GM12878 (cell line): ENCODE measurements at regions not wholly inside any gene's neighbourhood (a gene's known extent, or its start where the extent isn't known, plus 50 kb on each side); places are given as distances from the start of the nearest gene placed in this dataset.

Experiments used
- ATAC-seq: fragments of 200-7000 bp; cut with Tn5 transposase; 3 replicates; pipeline ENCODE4 v1.9.1; 2020; ENCODE audit warnings: mild to moderate bottlenecking, moderate library complexity
- BruUV-seq: library from RNA; stranded (reverse); fragments of 400-500 nt; replicated peaks from 2 replicates; lab custom pipeline; 2021; lab: Mats Ljungman, UMichigan
- CTCF ChIA-PET: fragments of 300-600 bp; sonication (Branson Sonifier 250); formaldehyde crosslinking; extraction: SDS; loops from one replicate; lab custom pipeline; 2021; ENCODE audit warnings: inconsistent platforms; lab: Yijun Ruan, JAX
- POLR2A ChIA-PET: fragments of 350-600 bp; formaldehyde crosslinking; extraction: SDS; loops from one replicate; lab custom pipeline; 2021; ENCODE audit warnings: inconsistent platforms; lab: Charles Lee
- RAD21 ChIA-PET: fragments of 300-600 bp; sonication (Branson Sonifier 250); formaldehyde crosslinking; loops from one replicate; lab custom pipeline; 2023; ENCODE audit warnings: antibody characterized with exemption; ENCODE audit not compliant: unreplicated experiment; lab: Charles Lee
- SMC1A ChIA-PET: fragments of 300-600 bp; sonication (Branson Sonifier 250); formaldehyde crosslinking; loops from one replicate; lab custom pipeline; 2023; ENCODE audit not compliant: unreplicated experiment, uncharacterized antibody; lab: Charles Lee
- DNase-seq: peaks from one replicate; pipeline ENCODE4 v3.0.0-alpha.2; 2011; ENCODE audit warnings: low read depth, low spot score
- FAIRE-seq: peaks from 3 replicates; lab custom pipeline; 2011; peaks lifted over from hg19 to GRCh38; lab: Jason Lieb, UNC
- H2AFZ ChIP-seq: 2 replicates; pipeline ENCODE4 v1.6.0; 2011; ENCODE audit warnings: low read depth, low read length, control low read depth; ENCODE audit not compliant: control insufficient read depth
- H3K27ac ChIP-seq: 2 replicates; pipeline ENCODE4 v1.5.1; 2011; ENCODE audit warnings: control low read depth; ENCODE audit not compliant: control insufficient read depth, insufficient read depth
- H3K27me3 ChIP-seq, 2 experiments: replicated peaks in 1 of 2; 2 replicates each; pipeline versions ENCODE4 v1.6.0 to v1.6.1; 2011; ENCODE audit warnings: low read length in 1 of 2; ENCODE audit not compliant: control insufficient read depth in 2 of 2, insufficient read depth in 2 of 2
- H3K36me3 ChIP-seq, 2 experiments: 2 replicates each; pipeline ENCODE4 v1.5.1; 2011; ENCODE audit warnings: low read length in 1 of 2; ENCODE audit not compliant: control insufficient read depth in 2 of 2, insufficient read depth in 2 of 2
- H3K4me1 ChIP-seq: 2 replicates; pipeline ENCODE4 v1.6.1; 2011; ENCODE audit warnings: mild to moderate bottlenecking, low read length, moderate library complexity, mixed read lengths; ENCODE audit not compliant: control insufficient read depth, insufficient read depth
- H3K4me2 ChIP-seq: 2 replicates; pipeline ENCODE4 v1.6.0; 2011; ENCODE audit warnings: control low read depth; ENCODE audit not compliant: control insufficient read depth, insufficient read depth
- H3K4me3 ChIP-seq: fragments of 200-600 bp; sonication (generic); 2 replicates; pipeline ENCODE4 v1.5.1; 2016
- H3K79me2 ChIP-seq: 2 replicates; pipeline ENCODE4 v1.6.0; 2011; ENCODE audit warnings: low read length; ENCODE audit not compliant: control insufficient read depth, insufficient read depth
- H3K9ac ChIP-seq: 2 replicates; pipeline ENCODE4 v1.8.0; 2011; ENCODE audit warnings: low read length, control low read depth, mixed read lengths; ENCODE audit not compliant: control insufficient read depth, insufficient read depth
- H3K9me3 ChIP-seq: replicated peaks from 3 replicates; pipeline ENCODE4 v1.5.1; 2011; ENCODE audit warnings: mild to moderate bottlenecking, low read length; ENCODE audit not compliant: control insufficient read depth, insufficient read depth
- H4K20me1 ChIP-seq: 2 replicates; pipeline ENCODE4 v1.6.0; 2011; ENCODE audit not compliant: control insufficient read depth, insufficient read depth
- BMI1 ChIP-seq: fragments of 450-650 bp; IDR thresholded peaks from 2 replicates; pipeline ENCODE4 v1.6.1; 2016; ENCODE audit warnings: mild to moderate bottlenecking, moderate library complexity, borderline replicate concordance
- CBX5 ChIP-seq: sonication (generic); IDR thresholded peaks from 2 replicates; pipeline ENCODE4 v1.6.1; 2016; ENCODE audit warnings: low read depth, moderate library complexity, mild to moderate bottlenecking, inconsistent platforms
- DPF2 ChIP-seq: fragments of 450-650 bp; IDR thresholded peaks from 2 replicates; pipeline ENCODE4 v1.6.1; 2017; ENCODE audit warnings: mild to moderate bottlenecking
- EED ChIP-seq: sonication (generic); IDR thresholded peaks from 2 replicates; pipeline ENCODE4 v1.6.1; 2016; ENCODE audit warnings: antibody characterized with exemption, low read depth
- JUND ChIP-seq: IDR thresholded peaks from 2 replicates; pipeline ENCODE4 v1.6.1; 2012; ENCODE audit warnings: low read depth, mild to moderate bottlenecking, low read length, improper control_type of control experiment, moderate library complexity
- NRF1 ChIP-seq: conservative IDR thresholded peaks from 2 replicates; pipeline ENCODE4 v1.6.1; 2011; ENCODE audit warnings: mild to moderate bottlenecking, low read depth, low read length, improper control_type of control experiment
- PML ChIP-seq: IDR thresholded peaks from 2 replicates; pipeline ENCODE4 v1.6.1; 2012; ENCODE audit warnings: low read length, inconsistent platforms
- WGBS: methylation state at CpG from one replicate; pipeline ENCODE4 v1.1.6; 2016; ENCODE audit warnings: low lambda C conversion rate; ENCODE audit not compliant: insufficient replicate concordance, insufficient coverage; ENCODE audit errors: missing lambda C conversion rate; 5-methylcytosine and 5-hydroxymethylcytosine counted together
- in situ Hi-C: fragments of 300-500 bp; cut with MboI; formaldehyde crosslinking; loops from 9 replicates; pipeline ENCODE4 v1.14.3; 2018; ENCODE audit warnings: mixed read lengths
- intact Hi-C: fragments of 100-400 bp; cut with micrococcal nuclease; formaldehyde crosslinking; loops from one replicate; pipeline ENCODE4 v1.14.2; 2022; ENCODE audit not compliant: unreplicated experiment
- TF ChIP-seq, protein P1 (sequence below): fragments of 450-650 bp; IDR thresholded peaks from 2 replicates; pipeline ENCODE4 v1.6.1; 2017; ENCODE audit warnings: low read depth, mild to moderate bottlenecking, moderate library complexity
- TF ChIP-seq, protein P2 (sequence below): IDR thresholded peaks from 2 replicates; pipeline ENCODE4 v1.6.1; 2011; ENCODE audit warnings: mild to moderate bottlenecking, low read depth, low read length, moderate library complexity; ENCODE audit not compliant: insufficient replicate concordance
- TF ChIP-seq, protein P3 (sequence below): fragments of 450-650 bp; IDR thresholded peaks from 2 replicates; pipeline ENCODE4 v1.6.1; 2016; ENCODE audit warnings: mild to moderate bottlenecking, moderate library complexity, borderline replicate concordance

DNA sequence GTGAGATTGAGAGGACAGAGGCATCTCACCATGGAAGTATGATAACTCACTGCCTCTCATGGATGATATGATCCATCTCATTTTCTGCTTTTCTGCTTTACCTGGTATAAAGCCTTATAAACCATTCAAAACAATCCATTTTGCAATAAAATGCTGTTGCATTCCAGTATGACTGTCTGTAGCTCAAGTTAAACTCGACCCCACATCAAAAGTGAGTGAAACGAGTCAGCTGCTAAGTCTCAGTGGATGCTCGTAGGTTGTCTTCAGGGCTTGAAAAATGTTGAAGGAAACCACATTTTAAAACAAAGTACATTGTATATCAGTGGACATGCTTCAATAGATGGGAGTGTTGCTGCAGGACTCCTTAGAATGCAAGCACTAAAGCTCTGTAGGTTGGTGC, 839.0 kb downstream of the TUSC7 start:
- FAIRE-seq = no peak
- ChIA-PET CTCF (interaction anchor here (1.0 to 1.4 kb wide), 3 partner anchors 16 to 445 kb away, joined by 3 to 6 read pairs (median 3); no protein-coding TSS in a partner anchor), RAD21 (no interaction called here), SMC1A (interaction anchor here (0.6 to 1.2 kb wide), 2 partner anchors 13 to 23 kb away, joined by 3 read pairs; no protein-coding TSS in a partner anchor)
- Histone ChIP-seq H2AFZ (no peak overlapping the region), H3K79me2 (no peaks in the 10 kb centered on the region), H3K9me3 (no peaks in the 10 kb centered on the region), H3K36me3 (no peaks in the 10 kb centered on the region), H3K4me3 (no peak overlapping the region), H4K20me1 (no peaks in the 10 kb centered on the region), H3K9ac (no peak overlapping the region)
- BruUV-seq = no TSS peak
- intact Hi-C loops (no loop called here), in situ Hi-C loops (no loop called here)
- 2% methylated on average over 3 of the region's 3 CpGs for WGBS
- no peak for TF ChIP-seq JUND
- no peak for TF ChIP-seq EED
- TF ChIP-seq, all 136 proteins: peak for 0
- no peak for DNase-seq
- H3K4me2 ChIP-seq = no peak overlapping the region
- H3K27me3 ChIP-seq = no peaks in the 10 kb centered on the region; a peak in 1 of 4 replicates
- no peak overlapping the region for H3K27ac ChIP-seq
- H3K4me1 ChIP-seq = no peaks in the 10 kb centered on the region
- no peak for ATAC-seq
- POLR2A ChIA-PET = no interaction called here

DNA sequence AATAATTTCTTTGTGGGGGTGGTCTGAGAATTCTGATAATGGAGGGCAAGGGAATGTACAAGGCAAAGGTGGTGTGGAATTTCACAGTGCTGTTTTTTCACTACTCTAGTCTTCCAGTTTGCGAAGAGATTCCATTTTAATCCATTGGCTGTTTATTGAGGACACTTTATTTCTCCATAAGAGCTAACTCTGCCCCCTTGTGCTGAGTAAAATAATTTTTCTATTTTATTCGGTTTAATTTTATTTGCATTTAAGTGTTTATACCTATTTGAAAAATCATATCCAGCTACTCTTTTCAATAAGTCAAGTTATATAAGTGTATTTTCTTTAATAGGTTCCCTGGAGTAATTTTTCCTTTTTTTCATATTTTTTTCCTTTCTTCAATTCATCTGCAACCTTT, 840.1 kb downstream of the TUSC7 start:
- ChIA-PET SMC1A (interaction anchor here (1.0 to 1.2 kb wide), 2 partner anchors 8 to 14 kb away, joined by 3 read pairs; no protein-coding TSS in a partner anchor), RAD21 (interaction anchor here (0.7 kb wide), 1 partner anchor 10 kb away, joined by 3 read pairs; no protein-coding TSS in a partner anchor), POLR2A (no interaction called here), CTCF (interaction anchor here (1.0 to 1.4 kb wide), 4 partner anchors 9 to 446 kb away, joined by 3 to 6 read pairs (median 3); no protein-coding TSS in a partner anchor)
- H3K9me3 ChIP-seq = no peaks in the 10 kb centered on the region
- H3K9ac ChIP-seq = no peak overlapping the region
- intact Hi-C loops (no loop called here), in situ Hi-C loops (no loop called here)
- no peak for DNase-seq
- H2AFZ ChIP-seq = no peak overlapping the region
- WGBS = 43% methylated on average over 2 of the region's 2 CpGs
- no peaks in the 10 kb centered on the region for H3K79me2 ChIP-seq
- ATAC-seq = no peak
- no peaks in the 10 kb centered on the region for H3K36me3 ChIP-seq
- no peak overlapping the region for H3K4me3 ChIP-seq
- no peak for FAIRE-seq
- H4K20me1 ChIP-seq = no peaks in the 10 kb centered on the region
- no peaks in the 10 kb centered on the region for H3K27me3 ChIP-seq
- H3K4me1 ChIP-seq = no peaks in the 10 kb centered on the region
- no peak overlapping the region for H3K27ac ChIP-seq
- no peak overlapping the region for H3K4me2 ChIP-seq
- BruUV-seq = no TSS peak
- no peak for TF ChIP-seq CBX5
- TF ChIP-seq, protein P1, sequence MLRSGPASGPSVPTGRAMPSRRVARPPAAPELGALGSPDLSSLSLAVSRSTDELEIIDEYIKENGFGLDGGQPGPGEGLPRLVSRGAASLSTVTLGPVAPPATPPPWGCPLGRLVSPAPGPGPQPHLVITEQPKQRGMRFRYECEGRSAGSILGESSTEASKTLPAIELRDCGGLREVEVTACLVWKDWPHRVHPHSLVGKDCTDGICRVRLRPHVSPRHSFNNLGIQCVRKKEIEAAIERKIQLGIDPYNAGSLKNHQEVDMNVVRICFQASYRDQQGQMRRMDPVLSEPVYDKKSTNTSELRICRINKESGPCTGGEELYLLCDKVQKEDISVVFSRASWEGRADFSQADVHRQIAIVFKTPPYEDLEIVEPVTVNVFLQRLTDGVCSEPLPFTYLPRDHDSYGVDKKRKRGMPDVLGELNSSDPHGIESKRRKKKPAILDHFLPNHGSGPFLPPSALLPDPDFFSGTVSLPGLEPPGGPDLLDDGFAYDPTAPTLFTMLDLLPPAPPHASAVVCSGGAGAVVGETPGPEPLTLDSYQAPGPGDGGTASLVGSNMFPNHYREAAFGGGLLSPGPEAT = no peak
- no peak for TF ChIP-seq DPF2
- TF ChIP-seq, protein P2, sequence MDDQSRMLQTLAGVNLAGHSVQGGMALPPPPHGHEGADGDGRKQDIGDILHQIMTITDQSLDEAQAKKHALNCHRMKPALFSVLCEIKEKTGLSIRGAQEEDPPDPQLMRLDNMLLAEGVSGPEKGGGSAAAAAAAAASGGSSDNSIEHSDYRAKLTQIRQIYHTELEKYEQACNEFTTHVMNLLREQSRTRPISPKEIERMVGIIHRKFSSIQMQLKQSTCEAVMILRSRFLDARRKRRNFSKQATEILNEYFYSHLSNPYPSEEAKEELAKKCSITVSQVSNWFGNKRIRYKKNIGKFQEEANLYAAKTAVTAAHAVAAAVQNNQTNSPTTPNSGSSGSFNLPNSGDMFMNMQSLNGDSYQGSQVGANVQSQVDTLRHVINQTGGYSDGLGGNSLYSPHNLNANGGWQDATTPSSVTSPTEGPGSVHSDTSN = no peak
- TF ChIP-seq, protein P3, sequence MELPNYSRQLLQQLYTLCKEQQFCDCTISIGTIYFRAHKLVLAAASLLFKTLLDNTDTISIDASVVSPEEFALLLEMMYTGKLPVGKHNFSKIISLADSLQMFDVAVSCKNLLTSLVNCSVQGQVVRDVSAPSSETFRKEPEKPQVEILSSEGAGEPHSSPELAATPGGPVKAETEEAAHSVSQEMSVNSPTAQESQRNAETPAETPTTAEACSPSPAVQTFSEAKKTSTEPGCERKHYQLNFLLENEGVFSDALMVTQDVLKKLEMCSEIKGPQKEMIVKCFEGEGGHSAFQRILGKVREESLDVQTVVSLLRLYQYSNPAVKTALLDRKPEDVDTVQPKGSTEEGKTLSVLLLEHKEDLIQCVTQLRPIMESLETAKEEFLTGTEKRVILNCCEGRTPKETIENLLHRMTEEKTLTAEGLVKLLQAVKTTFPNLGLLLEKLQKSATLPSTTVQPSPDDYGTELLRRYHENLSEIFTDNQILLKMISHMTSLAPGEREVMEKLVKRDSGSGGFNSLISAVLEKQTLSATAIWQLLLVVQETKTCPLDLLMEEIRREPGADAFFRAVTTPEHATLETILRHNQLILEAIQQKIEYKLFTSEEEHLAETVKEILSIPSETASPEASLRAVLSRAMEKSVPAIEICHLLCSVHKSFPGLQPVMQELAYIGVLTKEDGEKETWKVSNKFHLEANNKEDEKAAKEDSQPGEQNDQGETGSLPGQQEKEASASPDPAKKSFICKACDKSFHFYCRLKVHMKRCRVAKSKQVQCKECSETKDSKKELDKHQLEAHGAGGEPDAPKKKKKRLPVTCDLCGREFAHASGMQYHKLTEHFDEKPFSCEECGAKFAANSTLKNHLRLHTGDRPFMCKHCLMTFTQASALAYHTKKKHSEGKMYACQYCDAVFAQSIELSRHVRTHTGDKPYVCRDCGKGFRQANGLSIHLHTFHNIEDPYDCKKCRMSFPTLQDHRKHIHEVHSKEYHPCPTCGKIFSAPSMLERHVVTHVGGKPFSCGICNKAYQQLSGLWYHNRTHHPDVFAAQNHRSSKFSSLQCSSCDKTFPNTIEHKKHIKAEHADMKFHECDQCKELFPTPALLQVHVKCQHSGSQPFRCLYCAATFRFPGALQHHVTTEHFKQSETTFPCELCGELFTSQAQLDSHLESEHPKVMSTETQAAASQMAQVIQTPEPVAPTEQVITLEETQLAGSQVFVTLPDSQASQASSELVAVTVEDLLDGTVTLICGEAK = no peak
- TF ChIP-seq BMI1 = no peak
- no peak for TF ChIP-seq PML
- TF ChIP-seq EED = no peak
- no peak for TF ChIP-seq NRF1
